Mucosa of descending colon (tissue), 3 donors: ENCODE measurements at regions not wholly inside any gene's neighbourhood (a gene's known extent, or its start where the extent isn't known, plus 50 kb on each side); places are given as distances from the start of the nearest gene placed in this dataset.
"Not testable (repeated sequence)": the region's sequence is repeated elsewhere in the genome, so short reads cannot be mapped to it uniquely, and the experiment has no call there.

Experiments used
- ATAC-seq: fragments of 200-7000 bp; cut with Tn5 transposase; one replicate; pipeline ENCODE4 v1.9.1; 2020; ENCODE audit warnings: mild to moderate bottlenecking, moderate library complexity
- DNase-seq, 3 donors: peaks; one replicate each; pipeline ENCODE4 v3.0.0-alpha.2; 2020
- H3K36me3 ChIP-seq: fragments of 200-600 bp; one replicate; pipeline ENCODE4 v1.8.0; 2021; ENCODE audit warnings: low read depth, mild to moderate bottlenecking
- H3K4me1 ChIP-seq: fragments of 200-600 bp; one replicate; pipeline ENCODE4 v1.8.0; 2021; ENCODE audit warnings: low read depth, mild to moderate bottlenecking
- H3K4me3 ChIP-seq: fragments of 200-600 bp; one replicate; pipeline ENCODE4 v1.8.0; 2021; ENCODE audit warnings: mild to moderate bottlenecking
- H3K9me3 ChIP-seq: fragments of 200-600 bp; one replicate; pipeline ENCODE4 v1.8.0; 2021; ENCODE audit warnings: mild to moderate bottlenecking
- CTCF ChIP-seq: fragments of 200-600 bp; IDR thresholded peaks from one replicate; pipeline ENCODE4 v1.8.0; 2022; ENCODE audit warnings: antibody characterized with exemption, mild to moderate bottlenecking
- intact Hi-C, 2 donors: fragments of 100-400 bp; cut with DNase I in 1 of 2; cut with micrococcal nuclease in 1 of 2; formaldehyde crosslinking; loops; one replicate each; pipeline versions ENCODE4 v1.11.0 to v1.11.1; 2022; cut with DNase I, micrococcal nuclease
- donor health status: DM: no; HTN: no; CAD: no; lungs with moderate emphysema.
- donor health status: DM: no; HTN: no; CAD: no.
- donor health status: DM: no; HTN: yes; CAD: no.

GRCh38 chr3:144843099-144843498 lies 871.5 kb downstream of the DIPK2A start:
- H3K9me3 ChIP-seq = peaks cover 9% of the 10 kb centered on the region
- H3K4me1 ChIP-seq = no peaks in the 10 kb centered on the region
- TF ChIP-seq CTCF = no peak
- intact Hi-C loops = no loop called here
- DNase-seq = no peak
- ATAC-seq = no peak
- no peak overlapping the region for H3K4me3 ChIP-seq
- H3K36me3 ChIP-seq = no peaks in the 10 kb centered on the region

- ATAC-seq = no peak
Observed at GRCh38 chr3:144852999-144853398, 881.4 kb downstream of the DIPK2A start.

GRCh38 chr3:144854020-144854419 lies 882.4 kb downstream of the DIPK2A start:
- DNase-seq, H3K4me3 ChIP-seq, H3K36me3 ChIP-seq, intact Hi-C loops, ATAC-seq, H3K4me1 ChIP-seq, H3K9me3 ChIP-seq: not testable (repeated sequence)

More at GRCh38 chr3:144852999-144853398, 881.4 kb downstream of the DIPK2A start:
- Histone ChIP-seq H3K4me3 (no peak overlapping the region), H3K9me3 (no peaks in the 10 kb centered on the region), H3K36me3 (no peaks in the 10 kb centered on the region), H3K4me1 (no peaks in the 10 kb centered on the region)
- DNase-seq = no peak
- intact Hi-C loops = no loop called here
- no peak for TF ChIP-seq CTCF

GRCh38 chr3:144859161-144859560 lies 887.5 kb downstream of the DIPK2A start:
- H3K4me1 ChIP-seq = no peaks in the 10 kb centered on the region
- no peak overlapping the region for H3K4me3 ChIP-seq
- no peaks in the 10 kb centered on the region for H3K36me3 ChIP-seq
- ATAC-seq (no peak), DNase-seq (no peak)
- TF ChIP-seq CTCF = no peak
- H3K9me3 ChIP-seq = no peaks in the 10 kb centered on the region
- intact Hi-C loops = no loop called here

GRCh38 chr3:144864646-144865045 lies 893.0 kb downstream of the DIPK2A start:
- DNase-seq = no peak
- Histone ChIP-seq H3K9me3 (no peaks in the 10 kb centered on the region), H3K36me3 (no peaks in the 10 kb centered on the region), H3K4me1 (no peaks in the 10 kb centered on the region), H3K4me3 (no peak overlapping the region)
- intact Hi-C loops = no loop called here
- TF ChIP-seq CTCF = no peak
- ATAC-seq = no peak

GRCh38 chr3:144865948-144866347 lies 894.3 kb downstream of the DIPK2A start:
- TF ChIP-seq CTCF = no peak
- Histone ChIP-seq H3K9me3 (no peaks in the 10 kb centered on the region), H3K4me3 (no peak overlapping the region), H3K36me3 (no peaks in the 10 kb centered on the region), H3K4me1 (no peaks in the 10 kb centered on the region)
- DNase-seq (no peak), ATAC-seq (no peak)
- intact Hi-C loops = no loop called here
